Liver (tissue), 3 donors: ENCODE measurements at regions not wholly inside any gene's neighbourhood (a gene's known extent, or its start where the extent isn't known, plus 50 kb on each side); places are given as distances from the start of the nearest gene placed in this dataset.

Experiments
- CTCF ChIP-seq: fragments of 150-350 bp; IDR thresholded peaks from 2 replicates; pipeline ENCODE4 v1.5.1; 2017; ENCODE audit warnings: improper control_type of control experiment, low read depth, low read length; ENCODE audit not compliant: missing input control
- JUND ChIP-seq, 2 donors: IDR thresholded peaks; 2 replicates each; pipeline ENCODE4 v1.6.1; 2016; ENCODE audit warnings: antibody characterized with exemption in 2 of 2
- TF ChIP-seq, protein P1 (sequence below): IDR thresholded peaks from 2 replicates; pipeline ENCODE4 v1.6.1; 2016; ENCODE audit warnings: antibody characterized with exemption
- donor health status: healthy.
- donor health status: healthy.

DNA sequence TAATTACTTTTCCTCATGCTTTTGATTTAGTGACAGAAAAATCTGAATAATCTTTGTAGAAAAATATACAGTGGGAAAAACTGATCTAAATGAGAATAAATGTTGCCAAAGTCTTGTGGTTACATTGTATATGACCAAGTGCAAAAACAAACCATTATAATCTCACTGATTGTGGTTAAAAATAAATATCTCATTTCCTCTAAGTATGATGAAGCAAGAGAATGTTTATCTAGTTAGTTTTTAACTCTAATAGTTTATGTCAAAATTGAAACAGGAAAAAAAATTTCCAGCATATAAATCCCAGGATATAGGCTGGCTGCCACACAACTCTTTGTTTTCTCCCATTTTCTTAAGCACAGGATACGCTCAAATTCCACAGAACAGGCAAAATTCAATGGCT lies 392.7 kb upstream of the ID4 start:
- no peak for TF ChIP-seq CTCF
- TF ChIP-seq, protein P1, sequence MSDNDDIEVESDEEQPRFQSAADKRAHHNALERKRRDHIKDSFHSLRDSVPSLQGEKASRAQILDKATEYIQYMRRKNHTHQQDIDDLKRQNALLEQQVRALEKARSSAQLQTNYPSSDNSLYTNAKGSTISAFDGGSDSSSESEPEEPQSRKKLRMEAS, result no peak
- no peak for TF ChIP-seq JUND (IDR thresholded peaks at IDR 0.05)
